CD14-positive monocyte (primary cell): ENCODE measurements at regions not wholly inside any gene's neighbourhood (a gene's known extent, or its start where the extent isn't known, plus 50 kb on each side); places are given as distances from the start of the nearest gene placed in this dataset.

Experiments used
- DNase-seq, 3 donors: peaks; one replicate each; pipeline ENCODE4 v3.0.0-alpha.2; 2011 to 2022
- H2AFZ ChIP-seq: 2 replicates; pipeline ENCODE4 v1.6.0; 2012; ENCODE audit warnings: mild to moderate bottlenecking, low read depth, low read length, inconsistent platforms; ENCODE audit not compliant: insufficient read depth, poor library complexity, severe bottlenecking
- H3K27ac ChIP-seq, 2 donors: 1 replicate in 1 of 2; 2 replicates in 1 of 2; pipeline ENCODE4 v1.5.1; 2012 to 2013; ENCODE audit warnings: low read length in 2 of 2, control low read depth in 1 of 2, inconsistent platforms in 1 of 2, low read depth in 1 of 2, mild to moderate bottlenecking in 1 of 2
- H3K27me3 ChIP-seq, 2 donors: one replicate each; pipeline versions ENCODE4 v1.6.0 to v1.6.1; 2011 to 2013; ENCODE audit warnings: low read length in 2 of 2; ENCODE audit not compliant: control insufficient read depth in 2 of 2, insufficient read depth in 2 of 2
- H3K36me3 ChIP-seq, 2 donors: replicated peaks in 1 of 2; 1 replicate in 1 of 2; 2 replicates in 1 of 2; pipeline versions ENCODE4 v1.5.1 to v1.6.1; 2012 to 2013; ENCODE audit warnings: low read length in 2 of 2, control low read depth in 1 of 2, inconsistent platforms in 1 of 2, mild to moderate bottlenecking in 1 of 2; ENCODE audit not compliant: insufficient read depth in 2 of 2, control insufficient read depth in 1 of 2
- H3K4me1 ChIP-seq, 2 donors: 1 replicate in 1 of 2; 2 replicates in 1 of 2; pipeline versions ENCODE4 v1.5.1 to v1.6.1; 2012 to 2013; ENCODE audit warnings: low read length in 2 of 2, control low read depth in 1 of 2, inconsistent platforms in 1 of 2, mild to moderate bottlenecking in 1 of 2, moderate library complexity in 1 of 2; ENCODE audit not compliant: insufficient read depth in 2 of 2, control insufficient read depth in 1 of 2
- H3K4me2 ChIP-seq: replicated peaks from 2 replicates; pipeline ENCODE3; 2012; ENCODE audit warnings: low read length, moderate library complexity, mild to moderate bottlenecking; ENCODE audit not compliant: poor library complexity, severe bottlenecking; ENCODE audit errors: extremely low read depth
- H3K4me3 ChIP-seq, 3 experiments: fragments of 200-600 bp in 1 of 3; sonication (generic) in 1 of 3; replicated peaks in 1 of 3; 1 replicate in 2 of 3; 2 replicates in 1 of 3; pipeline ENCODE4 v1.5.1; 2011 to 2013; ENCODE audit warnings: low read length in 3 of 3, mild to moderate bottlenecking in 3 of 3, control low read depth in 2 of 3, low read depth in 2 of 3, inconsistent platforms in 1 of 3, moderate library complexity in 1 of 3
- H3K79me2 ChIP-seq: 2 replicates; pipeline ENCODE4 v1.6.0; 2012; ENCODE audit warnings: mild to moderate bottlenecking, control low read depth, inconsistent platforms, low read length, moderate library complexity; ENCODE audit not compliant: insufficient read depth
- H3K9ac ChIP-seq: 2 replicates; pipeline ENCODE4 v1.6.0; 2017; ENCODE audit warnings: low read length, mild to moderate bottlenecking; ENCODE audit not compliant: insufficient read depth, poor library complexity, severe bottlenecking
- H3K9me3 ChIP-seq, 2 donors: replicated peaks in 1 of 2; 1 replicate in 1 of 2; 2 replicates in 1 of 2; pipeline versions ENCODE4 v1.5.1 to v1.6.1; 2012 to 2013; ENCODE audit warnings: low read length in 2 of 2, control low read depth in 1 of 2; ENCODE audit not compliant: control insufficient read depth in 1 of 2, insufficient read depth in 1 of 2
- H4K20me1 ChIP-seq: 2 replicates; pipeline ENCODE4 v1.6.0; 2012; ENCODE audit warnings: mild to moderate bottlenecking, low read length, control low read depth, moderate library complexity; ENCODE audit not compliant: insufficient read depth
- H3K27ac Mint-ChIP-seq, 7 donors: one replicate each; pipeline ENCODE4 v1.8.0; 2020; ENCODE audit warnings: mild to moderate bottlenecking in 7 of 7, mixed read lengths in 7 of 7, moderate library complexity in 6 of 7, inconsistent platforms in 2 of 7
- H3K27me3 Mint-ChIP-seq, 3 donors: one replicate each; pipeline ENCODE4 v1.8.0; 2021 to 2022; ENCODE audit warnings: low read depth in 3 of 3, mild to moderate bottlenecking in 3 of 3, mixed read lengths in 3 of 3, moderate library complexity in 3 of 3, inconsistent platforms in 1 of 3
- H3K36me3 Mint-ChIP-seq, 2 donors: one replicate each; pipeline ENCODE4 v1.8.0; 2020; ENCODE audit warnings: mixed read lengths in 2 of 2, inconsistent platforms in 1 of 2, mild to moderate bottlenecking in 1 of 2
- H3K4me1 Mint-ChIP-seq: one replicate; pipeline ENCODE4 v1.8.0; 2020; ENCODE audit warnings: mild to moderate bottlenecking, mixed read lengths
- H3K4me3 Mint-ChIP-seq, 2 donors: one replicate each; pipeline ENCODE4 v1.8.0; 2020; ENCODE audit warnings: mild to moderate bottlenecking in 2 of 2, mixed read lengths in 2 of 2, moderate library complexity in 1 of 2
- H3K9me3 Mint-ChIP-seq, 7 donors: one replicate each; pipeline ENCODE4 v1.8.0; 2020 to 2022; ENCODE audit warnings: mixed read lengths in 7 of 7, mild to moderate bottlenecking in 6 of 7, moderate library complexity in 6 of 7, inconsistent platforms in 2 of 7
- WGBS: methylation state at CpG from one replicate; pipeline ENCODE4 v1.1.5; 2013; ENCODE audit warnings: missing lambda C conversion rate; ENCODE audit not compliant: insufficient coverage; 5-methylcytosine and 5-hydroxymethylcytosine counted together
- intact Hi-C, 2 donors: fragments of 100-400 bp; cut with micrococcal nuclease; formaldehyde crosslinking; loops; one replicate each; pipeline versions ENCODE4 v1.15.0 to v1.15.1; 2023
- TF ChIP-seq, protein P1 (sequence below): fragments of 200-600 bp; IDR thresholded peaks from one replicate; pipeline ENCODE4 v1.8.0; 2022; ENCODE audit warnings: antibody characterized with exemption, mild to moderate bottlenecking

DNA sequence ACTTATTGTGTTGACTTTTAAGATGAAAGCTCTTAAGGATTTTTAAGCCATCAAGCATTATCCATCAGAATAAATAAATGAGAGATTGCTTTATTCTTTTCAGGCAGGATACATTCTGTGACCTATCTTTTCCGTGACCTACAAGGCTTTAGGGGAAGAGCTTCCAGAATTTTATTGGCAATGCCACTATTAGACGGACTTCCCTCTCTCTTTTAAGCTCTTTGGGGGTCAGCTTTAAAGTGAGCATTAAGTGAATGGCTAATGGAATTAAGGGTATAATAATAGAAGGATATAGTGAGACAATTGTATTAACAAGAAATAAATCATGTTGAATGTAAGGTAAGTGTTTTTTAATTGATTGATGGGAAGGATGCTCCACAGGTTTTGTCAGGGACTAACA, 273.7 kb downstream of the GPAT3 start:
- DNase-seq, result no peak
- H3K4me1 Mint-ChIP-seq, result no peaks in the 10 kb centered on the region
- H3K4me3 ChIP-seq, result no peak overlapping the region

DNA sequence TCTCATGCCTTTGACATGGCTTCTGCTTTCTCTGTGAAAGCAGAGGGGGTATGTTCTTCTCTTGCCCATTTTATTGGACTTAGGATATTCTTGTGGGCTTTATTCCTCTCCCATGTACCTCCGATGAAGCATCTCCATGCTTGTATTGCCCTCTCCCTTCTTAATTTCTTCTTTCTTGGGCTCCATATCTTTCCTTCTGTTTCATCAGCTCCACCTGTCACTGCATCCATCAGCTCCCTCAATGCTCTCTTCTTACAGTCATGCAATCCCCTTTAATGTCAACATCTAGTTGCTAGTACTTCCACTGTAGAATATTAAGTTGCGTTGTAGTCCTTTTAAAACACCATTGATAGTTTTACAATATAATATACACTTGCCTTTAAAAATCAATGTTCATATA, 257.6 kb downstream of the GPAT3 start:
- TF ChIP-seq, protein P1, sequence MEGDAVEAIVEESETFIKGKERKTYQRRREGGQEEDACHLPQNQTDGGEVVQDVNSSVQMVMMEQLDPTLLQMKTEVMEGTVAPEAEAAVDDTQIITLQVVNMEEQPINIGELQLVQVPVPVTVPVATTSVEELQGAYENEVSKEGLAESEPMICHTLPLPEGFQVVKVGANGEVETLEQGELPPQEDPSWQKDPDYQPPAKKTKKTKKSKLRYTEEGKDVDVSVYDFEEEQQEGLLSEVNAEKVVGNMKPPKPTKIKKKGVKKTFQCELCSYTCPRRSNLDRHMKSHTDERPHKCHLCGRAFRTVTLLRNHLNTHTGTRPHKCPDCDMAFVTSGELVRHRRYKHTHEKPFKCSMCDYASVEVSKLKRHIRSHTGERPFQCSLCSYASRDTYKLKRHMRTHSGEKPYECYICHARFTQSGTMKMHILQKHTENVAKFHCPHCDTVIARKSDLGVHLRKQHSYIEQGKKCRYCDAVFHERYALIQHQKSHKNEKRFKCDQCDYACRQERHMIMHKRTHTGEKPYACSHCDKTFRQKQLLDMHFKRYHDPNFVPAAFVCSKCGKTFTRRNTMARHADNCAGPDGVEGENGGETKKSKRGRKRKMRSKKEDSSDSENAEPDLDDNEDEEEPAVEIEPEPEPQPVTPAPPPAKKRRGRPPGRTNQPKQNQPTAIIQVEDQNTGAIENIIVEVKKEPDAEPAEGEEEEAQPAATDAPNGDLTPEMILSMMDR, result no peak
- Histone ChIP-seq H3K27me3 (no peaks in the 10 kb centered on the region), H3K27ac (no peak overlapping the region), H4K20me1 (no peaks in the 10 kb centered on the region), H3K9me3 (no peaks in the 10 kb centered on the region), H3K4me3 (no peak overlapping the region), H3K36me3 (no peaks in the 10 kb centered on the region), H3K4me1 (no peaks in the 10 kb centered on the region), H3K79me2 (no peaks in the 10 kb centered on the region), H3K4me2 (no peak overlapping the region), H3K9ac (no peak overlapping the region), H2AFZ (no peak overlapping the region)
- peaks cover 0 to 3% (median 0%) of the 10 kb centered on the region in 3 donors for H3K27me3 Mint-ChIP-seq
- no peak overlapping the region for H3K27ac Mint-ChIP-seq
- intact Hi-C loops, result no loop called here
- no peaks in the 10 kb centered on the region for H3K36me3 Mint-ChIP-seq
- 100% methylated on average over 1 of the region's 2 CpGs for WGBS
- H3K9me3 Mint-ChIP-seq, result peaks cover 0 to 2% (median 0%) of the 10 kb centered on the region in 7 donors
- no peaks in the 10 kb centered on the region for H3K4me1 Mint-ChIP-seq
- no peak overlapping the region for H3K4me3 Mint-ChIP-seq
- no peak for DNase-seq

More for the DNA sequence above, 273.7 kb downstream of the GPAT3 start:
- H3K27ac ChIP-seq, result no peak overlapping the region
- H3K27me3 ChIP-seq, result no peaks in the 10 kb centered on the region
- H3K9me3 ChIP-seq, result no peaks in the 10 kb centered on the region
- no peaks in the 10 kb centered on the region for H3K4me1 ChIP-seq
- WGBS, result no CpG with 5 or more reads among the region's 2 CpGs
- TF ChIP-seq, protein P1, result no peak
- Mint-ChIP-seq H3K27me3 (peaks cover 0 to 2% (median 0%) of the 10 kb centered on the region in 3 donors), H3K4me3 (no peak overlapping the region), H3K27ac (no peak overlapping the region), H3K9me3 (peaks cover 0 to 1% (median 0%) of the 10 kb centered on the region in 7 donors), H3K36me3 (no peaks in the 10 kb centered on the region)
- intact Hi-C loops, result no loop called here
- H3K4me2 ChIP-seq, result no peak overlapping the region
- no peaks in the 10 kb centered on the region for H3K36me3 ChIP-seq
- no peaks in the 10 kb centered on the region for H4K20me1 ChIP-seq
- H2AFZ ChIP-seq, result no peak overlapping the region
- no peaks in the 10 kb centered on the region for H3K79me2 ChIP-seq
- H3K9ac ChIP-seq, result no peak overlapping the region
